B cell (primary cell): ENCODE measurements at regions not wholly inside any gene's neighbourhood (a gene's known extent, or its start where the extent isn't known, plus 50 kb on each side); places are given as distances from the start of the nearest gene placed in this dataset.

Experiments used
- EZH2 ChIP-seq: IDR thresholded peaks from 2 replicates; pipeline ENCODE4 v1.6.1; 2012; ENCODE audit warnings: borderline replicate concordance, low read depth, mild to moderate bottlenecking, moderate library complexity, low read length; ENCODE audit not compliant: insufficient read depth, poor library complexity, severe bottlenecking
- TF ChIP-seq, protein P1 (sequence below): fragments of 200-600 bp; IDR thresholded peaks from one replicate; pipeline ENCODE4 v1.8.0; 2022; ENCODE audit warnings: antibody characterized with exemption, mild to moderate bottlenecking

DNA sequence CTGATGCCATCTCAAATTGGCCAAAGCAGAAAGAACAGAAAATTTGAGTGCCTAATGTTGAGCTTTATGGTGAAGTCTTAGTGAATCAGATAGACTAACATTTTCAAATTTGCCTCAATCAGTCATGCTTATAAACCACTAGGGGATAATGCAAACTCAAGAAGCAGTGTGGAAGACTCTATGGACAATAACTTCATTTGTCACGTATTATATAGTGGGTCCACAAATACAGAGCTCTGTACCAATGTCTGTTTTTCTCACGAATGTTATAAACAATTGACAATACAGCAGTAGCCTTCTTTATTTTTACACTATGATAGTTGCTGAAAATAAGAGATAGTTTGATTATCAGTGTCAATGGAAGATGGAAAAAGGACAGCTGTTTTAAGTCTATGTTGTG is 190.8 kb upstream of the SLC8A1 start:
- TF ChIP-seq, protein P1, sequence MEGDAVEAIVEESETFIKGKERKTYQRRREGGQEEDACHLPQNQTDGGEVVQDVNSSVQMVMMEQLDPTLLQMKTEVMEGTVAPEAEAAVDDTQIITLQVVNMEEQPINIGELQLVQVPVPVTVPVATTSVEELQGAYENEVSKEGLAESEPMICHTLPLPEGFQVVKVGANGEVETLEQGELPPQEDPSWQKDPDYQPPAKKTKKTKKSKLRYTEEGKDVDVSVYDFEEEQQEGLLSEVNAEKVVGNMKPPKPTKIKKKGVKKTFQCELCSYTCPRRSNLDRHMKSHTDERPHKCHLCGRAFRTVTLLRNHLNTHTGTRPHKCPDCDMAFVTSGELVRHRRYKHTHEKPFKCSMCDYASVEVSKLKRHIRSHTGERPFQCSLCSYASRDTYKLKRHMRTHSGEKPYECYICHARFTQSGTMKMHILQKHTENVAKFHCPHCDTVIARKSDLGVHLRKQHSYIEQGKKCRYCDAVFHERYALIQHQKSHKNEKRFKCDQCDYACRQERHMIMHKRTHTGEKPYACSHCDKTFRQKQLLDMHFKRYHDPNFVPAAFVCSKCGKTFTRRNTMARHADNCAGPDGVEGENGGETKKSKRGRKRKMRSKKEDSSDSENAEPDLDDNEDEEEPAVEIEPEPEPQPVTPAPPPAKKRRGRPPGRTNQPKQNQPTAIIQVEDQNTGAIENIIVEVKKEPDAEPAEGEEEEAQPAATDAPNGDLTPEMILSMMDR = no peak
- TF ChIP-seq EZH2 = no peak
